NB4 (cell line): ENCODE measurements at regions not wholly inside any gene's neighbourhood (a gene's known extent, or its start where the extent isn't known, plus 50 kb on each side); places are given as distances from the start of the nearest gene placed in this dataset.
A peak's percentile ranks its signal among the peaks of the same experiment; 100 is the strongest.

Source experiments
- DNase-seq: peaks from one replicate; pipeline ENCODE4 v3.0.0; 2010; ENCODE audit warnings: low read depth
- H3K4me3 ChIP-seq: one replicate; pipeline ENCODE4 v1.5.1; 2011; ENCODE audit warnings: mild to moderate bottlenecking, low read depth, low read length, moderate library complexity
- CTCF ChIP-seq: IDR thresholded peaks from one replicate; pipeline ENCODE4 v1.5.1; 2012; ENCODE audit warnings: low read depth, low read length
- MAX ChIP-seq: IDR thresholded peaks from 2 replicates; pipeline ENCODE4 v1.6.1; 2011; ENCODE audit warnings: low read depth, low read length
- MYC ChIP-seq: IDR thresholded peaks from 2 replicates; pipeline ENCODE4 v1.6.1; 2011; ENCODE audit warnings: low read depth, low read length
- POLR2A ChIP-seq: IDR thresholded peaks from 2 replicates; pipeline ENCODE4 v1.6.1; 2011; ENCODE audit warnings: mild to moderate bottlenecking; ENCODE audit not compliant: insufficient read length; ENCODE audit errors: extremely low read depth

GRCh38 chr1:187383366-187383765 is 554.6 kb downstream of the PLA2G4A start:
- H3K4me3 ChIP-seq: no peak overlapping the region
- DNase-seq: peak; percentile 11
- TF ChIP-seq MYC (no peak), CTCF (peak; percentile 11)

- TF ChIP-seq MYC (no peak), MAX (no peak)
- no peak overlapping the region for H3K4me3 ChIP-seq
- no peak for DNase-seq
Observed at GRCh38 chr1:187384504-187384903, 555.8 kb downstream of the PLA2G4A start.

- H3K4me3 ChIP-seq: no peak overlapping the region
- no peak for DNase-seq
- TF ChIP-seq MYC (no peak), CTCF (no peak), MAX (no peak), POLR2A (no peak)
Observed at GRCh38 chr1:187390215-187390818, 561.6 kb downstream of the PLA2G4A start.

GRCh38 chr1:187396226-187396625 is 567.5 kb downstream of the PLA2G4A start:
- TF ChIP-seq POLR2A (no peak), CTCF (no peak), MAX (no peak), MYC (no peak)
- DNase-seq: no peak
- no peak overlapping the region for H3K4me3 ChIP-seq

- TF ChIP-seq MYC (no peak), MAX (no peak), CTCF (no peak), POLR2A (no peak)
- no peak for DNase-seq
- H3K4me3 ChIP-seq: no peak overlapping the region
Observed at GRCh38 chr1:187396929-187397796, 568.4 kb downstream of the PLA2G4A start.

GRCh38 chr1:187408212-187409004 is 579.7 kb downstream of the PLA2G4A start:
- H3K4me3 ChIP-seq: no peak overlapping the region
- TF ChIP-seq MYC: no peak
- no peak for TF ChIP-seq MAX
- TF ChIP-seq CTCF: no peak
- TF ChIP-seq POLR2A: no peak
- no peak for DNase-seq
